IMR-90 (cell line): ENCODE measurements at regions not wholly inside any gene's neighbourhood (a gene's known extent, or its start where the extent isn't known, plus 50 kb on each side); places are given as distances from the start of the nearest gene placed in this dataset.

Experiments
- ATAC-seq: fragments of 200-7000 bp; cut with Tn5 transposase; 2 replicates; pipeline ENCODE4 v1.9.1; 2020; ENCODE audit warnings: low read depth, mild to moderate bottlenecking, moderate library complexity
- BruUV-seq: library from RNA; stranded (reverse); fragments of 400-500 nt; replicated peaks from 2 replicates; lab custom pipeline; 2021; lab: Mats Ljungman, UMichigan
- CTCF ChIA-PET: fragments of 300-600 bp; formaldehyde crosslinking; extraction: SDS; loops from one replicate; lab custom pipeline; 2021; ENCODE audit warnings: antibody characterized with exemption; lab: Yijun Ruan, JAX
- POLR2A ChIA-PET: fragments of 300-600 bp; sonication (Branson Sonifier 250); formaldehyde crosslinking; loops from one replicate; lab custom pipeline; 2022; ENCODE audit warnings: antibody characterized with exemption; ENCODE audit not compliant: unreplicated experiment; lab: Charles Lee
- DNase-seq: peaks from one replicate; pipeline ENCODE4 v3.0.0; 2013
- H2AFZ ChIP-seq: replicated peaks from 2 replicates; pipeline ENCODE3; 2013; ENCODE audit warnings: low read length, mild to moderate bottlenecking; ENCODE audit not compliant: poor library complexity
- H2AK5ac ChIP-seq: 2 replicates; pipeline ENCODE4 v1.6.1; 2013; ENCODE audit warnings: low read depth, low read length, inconsistent platforms
- H2AK9ac ChIP-seq: replicated peaks from 2 replicates; pipeline ENCODE3; 2013; ENCODE audit warnings: mild to moderate bottlenecking, low read depth, low read length, moderate library complexity; ENCODE audit not compliant: poor library complexity
- H2BK120ac ChIP-seq: 2 replicates; pipeline ENCODE4 v1.6.1; 2013; ENCODE audit warnings: low read depth, low read length, inconsistent platforms
- H2BK15ac ChIP-seq: 3 replicates; pipeline ENCODE4 v1.6.1; 2013; ENCODE audit warnings: low read depth, low read length, inconsistent platforms
- H2BK20ac ChIP-seq: 2 replicates; pipeline ENCODE4 v1.6.1; 2013; ENCODE audit warnings: low read depth, mild to moderate bottlenecking, inconsistent platforms, low read length, moderate library complexity
- H2BK5ac ChIP-seq: 2 replicates; pipeline ENCODE4 v1.6.1; 2013; ENCODE audit warnings: mild to moderate bottlenecking, low read depth, low read length, inconsistent platforms; ENCODE audit not compliant: poor library complexity, severe bottlenecking
- H3K14ac ChIP-seq: replicated peaks from 2 replicates; pipeline ENCODE4 v1.6.1; 2013; ENCODE audit warnings: low read depth, low read length, inconsistent platforms
- H3K18ac ChIP-seq: 2 replicates; pipeline ENCODE4 v1.6.1; 2013; ENCODE audit warnings: low read depth, low read length, control low read depth
- H3K23ac ChIP-seq: 2 replicates; pipeline ENCODE4 v1.6.1; 2013; ENCODE audit warnings: low read depth, low read length, inconsistent platforms
- H3K27ac ChIP-seq: 2 replicates; pipeline ENCODE4 v1.5.1; 2013; ENCODE audit warnings: mild to moderate bottlenecking, control low read depth, low read length; ENCODE audit not compliant: insufficient read depth
- H3K27me3 ChIP-seq: 2 replicates; pipeline ENCODE4 v1.6.1; 2013; ENCODE audit warnings: low read length; ENCODE audit not compliant: control insufficient read depth, insufficient read depth
- H3K36me3 ChIP-seq: 2 replicates; pipeline ENCODE4 v1.6.1; 2013; ENCODE audit warnings: low read length, mixed read lengths; ENCODE audit not compliant: control insufficient read depth, insufficient read depth
- H3K4ac ChIP-seq: 2 replicates; pipeline ENCODE4 v1.6.1; 2013; ENCODE audit warnings: low read depth, low read length, inconsistent platforms
- H3K4me1 ChIP-seq: 2 replicates; pipeline ENCODE4 v1.6.1; 2013; ENCODE audit warnings: low read length, mixed read lengths; ENCODE audit not compliant: control insufficient read depth, insufficient read depth
- H3K4me2 ChIP-seq: 2 replicates; pipeline ENCODE4 v1.6.1; 2013; ENCODE audit warnings: low read depth, mild to moderate bottlenecking, control low read depth, low read length, moderate library complexity
- H3K4me3 ChIP-seq: 2 replicates; pipeline ENCODE4 v1.5.1; 2013; ENCODE audit warnings: low read depth, mild to moderate bottlenecking, control low read depth, low read length, moderate library complexity; ENCODE audit not compliant: insufficient read depth
- H3K56ac ChIP-seq: 2 replicates; pipeline ENCODE4 v1.6.1; 2013; ENCODE audit warnings: low read length, inconsistent platforms; ENCODE audit not compliant: insufficient read depth; ENCODE audit errors: extremely low read depth
- H3K79me1 ChIP-seq, 2 experiments: 2 replicates each; pipeline ENCODE4 v1.6.1; 2013; ENCODE audit warnings: low read length in 2 of 2, inconsistent platforms in 1 of 2, low read depth in 1 of 2
- H3K9ac ChIP-seq: 2 replicates; pipeline ENCODE4 v1.6.1; 2013; ENCODE audit warnings: low read depth, low read length, control low read depth
- H3K9me1 ChIP-seq: 2 replicates; pipeline ENCODE4 v1.6.1; 2013; ENCODE audit warnings: low read length, inconsistent platforms; ENCODE audit not compliant: insufficient read depth
- H3K9me3 ChIP-seq: 2 replicates; pipeline ENCODE4 v1.6.1; 2013; ENCODE audit warnings: low read length; ENCODE audit not compliant: control insufficient read depth, insufficient read depth
- H4K20me1 ChIP-seq: 2 replicates; pipeline ENCODE4 v1.6.1; 2013; ENCODE audit warnings: low read length, inconsistent platforms; ENCODE audit not compliant: insufficient read depth
- H4K5ac ChIP-seq: 2 replicates; pipeline ENCODE4 v1.6.1; 2013; ENCODE audit warnings: mild to moderate bottlenecking, low read depth, low read length, control low read depth
- H4K8ac ChIP-seq, 2 experiments: 2 replicates each; pipeline ENCODE4 v1.6.1; 2013; ENCODE audit warnings: low read depth in 2 of 2, low read length in 2 of 2, control low read depth in 1 of 2, inconsistent platforms in 1 of 2
- H4K91ac ChIP-seq: 2 replicates; pipeline ENCODE4 v1.6.1; 2013; ENCODE audit warnings: low read depth, low read length, inconsistent platforms; ENCODE audit not compliant: insufficient read depth
- BHLHE40 ChIP-seq: fragments of 150-350 bp; IDR thresholded peaks from 2 replicates; pipeline ENCODE4 v1.6.1; 2016; ENCODE audit warnings: mild to moderate bottlenecking, low read depth, low read length
- CHD1 ChIP-seq: IDR thresholded peaks from 2 replicates; pipeline ENCODE4 v1.6.1; 2012; ENCODE audit warnings: low read depth, low read length, improper control_type of control experiment
- FOS ChIP-seq: fragments of 150-350 bp; IDR thresholded peaks from 2 replicates; pipeline ENCODE4 v1.6.1; 2016; ENCODE audit warnings: low read depth, low read length
- MAFK ChIP-seq: IDR thresholded peaks from 2 replicates; pipeline ENCODE4 v1.6.1; 2012; ENCODE audit warnings: low read depth, low read length, improper control_type of control experiment
- MAZ ChIP-seq: IDR thresholded peaks from 2 replicates; pipeline ENCODE4 v1.6.1; 2012; ENCODE audit warnings: low read depth, mild to moderate bottlenecking, low read length, improper control_type of control experiment, moderate library complexity, borderline replicate concordance
- MXI1 ChIP-seq: IDR thresholded peaks from 2 replicates; pipeline ENCODE4 v1.6.1; 2012; ENCODE audit warnings: low read depth, mild to moderate bottlenecking, low read length, moderate library complexity, borderline replicate concordance
- POLR2A ChIP-seq: IDR thresholded peaks from 2 replicates; pipeline ENCODE4 v1.6.1; 2012; ENCODE audit warnings: mild to moderate bottlenecking, low read depth, low read length
- RAD21 ChIP-seq: IDR thresholded peaks from 2 replicates; pipeline ENCODE4 v1.6.1; 2012; ENCODE audit warnings: low read length, improper control_type of control experiment
- RCOR1 ChIP-seq: IDR thresholded peaks from 2 replicates; pipeline ENCODE4 v1.6.1; 2012; ENCODE audit warnings: mild to moderate bottlenecking, low read length, improper control_type of control experiment; ENCODE audit not compliant: insufficient replicate concordance
- RFX5 ChIP-seq: IDR thresholded peaks from 2 replicates; pipeline ENCODE4 v1.8.0; 2012; ENCODE audit warnings: low read depth, mild to moderate bottlenecking, low read length, moderate library complexity
- SMC3 ChIP-seq: fragments of 150-350 bp; IDR thresholded peaks from 2 replicates; pipeline ENCODE4 v1.6.1; 2016; ENCODE audit warnings: low read depth, mild to moderate bottlenecking, antibody characterized with exemption, low read length, moderate library complexity
- WGBS, 2 experiments: methylation state at CpG; one replicate each; pipeline versions ENCODE4 v1.1.5 to v1.1.7; 2013; ENCODE audit warnings: missing lambda C conversion rate in 2 of 2; ENCODE audit not compliant: insufficient read length in 1 of 2; ENCODE audit errors: extremely low coverage in 2 of 2; 5-methylcytosine and 5-hydroxymethylcytosine counted together
- dilution Hi-C: fragments of 300-500 bp; cut with HindIII; formaldehyde crosslinking; loops from one replicate; pipeline ENCODE4 v1.14.3; 2018; ENCODE audit warnings: low sequenced_read_pairs; ENCODE audit not compliant: unreplicated experiment
- in situ Hi-C: fragments of 300-500 bp; cut with MboI; formaldehyde crosslinking; loops from 3 replicates; pipeline ENCODE4 v1.14.3; 2019; ENCODE audit warnings: low sequenced_read_pairs, inconsistent platforms, mixed read lengths
- intact Hi-C: fragments of 100-400 bp; cut with micrococcal nuclease; formaldehyde crosslinking; loops from 2 replicates; pipeline ENCODE4 v1.10.0; 2022
- TF ChIP-seq, protein P1 (sequence below): conservative IDR thresholded peaks from 2 replicates; pipeline ENCODE4 v1.5.1; 2012; ENCODE audit warnings: mild to moderate bottlenecking, low read depth, low read length, improper control_type of control experiment
- TF ChIP-seq, protein P2 (sequence below): fragments of 150-350 bp; IDR thresholded peaks from 2 replicates; pipeline ENCODE4 v1.6.1; 2016; ENCODE audit warnings: low read depth, mild to moderate bottlenecking, low read length, moderate library complexity, borderline replicate concordance

DNA sequence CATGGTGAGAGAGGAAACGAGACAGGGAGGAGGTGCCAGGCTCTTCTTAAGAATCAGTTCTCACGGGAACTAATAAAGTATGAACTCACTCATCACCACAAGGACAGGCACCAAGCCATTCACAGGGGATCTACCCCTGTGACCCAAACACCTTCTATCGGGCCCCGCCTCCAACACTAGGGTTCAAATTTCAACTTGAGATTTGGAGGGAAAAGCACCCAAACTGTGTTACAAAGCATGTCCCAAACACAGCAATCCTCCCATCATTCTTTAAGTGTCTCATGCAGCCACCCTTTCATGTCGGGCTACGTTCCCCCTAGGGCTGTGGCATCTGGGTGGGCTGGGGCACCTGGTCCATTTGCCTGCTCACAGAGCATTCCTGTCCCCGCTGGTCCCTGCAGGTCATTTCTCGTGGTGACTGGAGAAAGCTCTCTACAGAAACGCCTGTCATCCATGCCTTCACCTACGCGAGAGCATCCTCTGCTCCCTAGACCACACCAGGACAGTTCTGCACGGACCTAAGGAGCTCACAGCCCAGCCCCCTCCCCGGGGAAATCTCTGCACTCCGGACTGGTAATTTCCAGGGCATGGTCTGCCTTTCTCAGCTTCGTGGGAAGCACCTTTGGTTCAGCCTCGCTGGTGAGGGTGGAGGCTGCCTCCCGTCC is 79.6 kb downstream of the TTLL2 start:
- Histone ChIP-seq H2BK5ac (no peak overlapping the region), H2AFZ (no peak overlapping the region), H2BK20ac (no peak overlapping the region), H4K91ac (no peak overlapping the region), H4K8ac (no peak overlapping the region), H2BK15ac (no peak overlapping the region), H4K5ac (no peak overlapping the region), H3K27ac (no peak overlapping the region), H3K9ac (no peak overlapping the region), H3K27me3 (no peaks in the 10 kb centered on the region), H3K18ac (no peak overlapping the region), H3K4me3 (no peak overlapping the region), H3K4me1 (no peaks in the 10 kb centered on the region), H2AK5ac (no peak overlapping the region), H3K9me1 (no peaks in the 10 kb centered on the region), H3K4me2 (no peak overlapping the region), H3K14ac (no peak overlapping the region), H3K23ac (no peak overlapping the region), H2AK9ac (no peak overlapping the region), H3K9me3 (peaks cover 56% of the 10 kb centered on the region), H2BK120ac (no peak overlapping the region), H4K20me1 (no peaks in the 10 kb centered on the region), H3K4ac (no peak overlapping the region), H3K36me3 (no peaks in the 10 kb centered on the region), H3K56ac (no peak overlapping the region), H3K79me1 (no peaks in the 10 kb centered on the region)
- no peak for ATAC-seq
- DNase-seq, result no peak
- in situ Hi-C loops, result no loop called here
- no TSS peak for BruUV-seq
- dilution Hi-C loops, result no loop called here
- intact Hi-C loops, result no loop called here
- TF ChIP-seq MAFK (no peak), CHD1 (no peak), POLR2A (no peak), RFX5 (no peak), SMC3 (no peak), RCOR1 (no peak), MXI1 (no peak), FOS (no peak), BHLHE40 (no peak), MAZ (no peak), RAD21 (no peak)
- TF ChIP-seq, protein P1, sequence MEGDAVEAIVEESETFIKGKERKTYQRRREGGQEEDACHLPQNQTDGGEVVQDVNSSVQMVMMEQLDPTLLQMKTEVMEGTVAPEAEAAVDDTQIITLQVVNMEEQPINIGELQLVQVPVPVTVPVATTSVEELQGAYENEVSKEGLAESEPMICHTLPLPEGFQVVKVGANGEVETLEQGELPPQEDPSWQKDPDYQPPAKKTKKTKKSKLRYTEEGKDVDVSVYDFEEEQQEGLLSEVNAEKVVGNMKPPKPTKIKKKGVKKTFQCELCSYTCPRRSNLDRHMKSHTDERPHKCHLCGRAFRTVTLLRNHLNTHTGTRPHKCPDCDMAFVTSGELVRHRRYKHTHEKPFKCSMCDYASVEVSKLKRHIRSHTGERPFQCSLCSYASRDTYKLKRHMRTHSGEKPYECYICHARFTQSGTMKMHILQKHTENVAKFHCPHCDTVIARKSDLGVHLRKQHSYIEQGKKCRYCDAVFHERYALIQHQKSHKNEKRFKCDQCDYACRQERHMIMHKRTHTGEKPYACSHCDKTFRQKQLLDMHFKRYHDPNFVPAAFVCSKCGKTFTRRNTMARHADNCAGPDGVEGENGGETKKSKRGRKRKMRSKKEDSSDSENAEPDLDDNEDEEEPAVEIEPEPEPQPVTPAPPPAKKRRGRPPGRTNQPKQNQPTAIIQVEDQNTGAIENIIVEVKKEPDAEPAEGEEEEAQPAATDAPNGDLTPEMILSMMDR, result no peak
- TF ChIP-seq, protein P2, sequence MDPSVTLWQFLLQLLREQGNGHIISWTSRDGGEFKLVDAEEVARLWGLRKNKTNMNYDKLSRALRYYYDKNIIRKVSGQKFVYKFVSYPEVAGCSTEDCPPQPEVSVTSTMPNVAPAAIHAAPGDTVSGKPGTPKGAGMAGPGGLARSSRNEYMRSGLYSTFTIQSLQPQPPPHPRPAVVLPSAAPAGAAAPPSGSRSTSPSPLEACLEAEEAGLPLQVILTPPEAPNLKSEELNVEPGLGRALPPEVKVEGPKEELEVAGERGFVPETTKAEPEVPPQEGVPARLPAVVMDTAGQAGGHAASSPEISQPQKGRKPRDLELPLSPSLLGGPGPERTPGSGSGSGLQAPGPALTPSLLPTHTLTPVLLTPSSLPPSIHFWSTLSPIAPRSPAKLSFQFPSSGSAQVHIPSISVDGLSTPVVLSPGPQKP, result no peak
- WGBS, 2 experiments, result 40% methylated on average over 2 of the region's 17 CpGs; no CpG with 5 or more reads in 1 of the 2 experiments
- ChIA-PET POLR2A (no interaction called here), CTCF (no interaction called here)
